ENCODE measurements at regions not wholly inside any gene's neighbourhood (a gene's known extent, or its start where the extent isn't known, plus 50 kb on each side); places are given as distances from the start of the nearest gene placed in this dataset.
"Not testable (repeated sequence)": the region's sequence is repeated elsewhere in the genome, so short reads cannot be mapped to it uniquely, and the experiment has no call there.

- no peaks in the 10 kb centered on the region for H3K36me3 ChIP-seq (ENCODE audit: control insufficient read depth, insufficient read depth, low read length)
- no peak overlapping the region for H3K4me3 ChIP-seq (ENCODE audit: low read depth, low read length)
- no peaks in the 10 kb centered on the region for H3K27me3 ChIP-seq (ENCODE audit: control insufficient read depth, insufficient read depth, low read length)
- DNase-seq (ENCODE audit: low read depth), result no peak
- TF ChIP-seq CTCF (IDR thresholded peaks at IDR 0.05; ENCODE audit: insufficient read depth, low read length, poor library complexity, severe bottlenecking), result no peak
Observed at GRCh38 chr15:38843736-38844590, 279.3 kb upstream of the RASGRP1 start.

GRCh38 chr15:38844736-38845135, 280.1 kb upstream of the RASGRP1 start:
- Histone ChIP-seq H3K36me3 (ENCODE audit: control insufficient read depth, insufficient read depth, low read length) (no peaks in the 10 kb centered on the region), H3K4me3 (ENCODE audit: low read depth, low read length) (no peak overlapping the region), H3K27me3 (ENCODE audit: control insufficient read depth, insufficient read depth, low read length) (no peaks in the 10 kb centered on the region)
- no peak for DNase-seq (ENCODE audit: low read depth)
- TF ChIP-seq CTCF (IDR thresholded peaks at IDR 0.05; ENCODE audit: insufficient read depth, low read length, poor library complexity, severe bottlenecking), result no peak

GRCh38 chr15:38846346-38846745, 281.7 kb upstream of the RASGRP1 start:
- no peak overlapping the region for H3K4me3 ChIP-seq (ENCODE audit: low read depth, low read length)
- H3K27me3 ChIP-seq (ENCODE audit: control insufficient read depth, insufficient read depth, low read length), result no peaks in the 10 kb centered on the region
- no peaks in the 10 kb centered on the region for H3K36me3 ChIP-seq (ENCODE audit: control insufficient read depth, insufficient read depth, low read length)
- DNase-seq (ENCODE audit: low read depth), result no peak
- TF ChIP-seq CTCF (IDR thresholded peaks at IDR 0.05; ENCODE audit: insufficient read depth, low read length, poor library complexity, severe bottlenecking), result no peak

GRCh38 chr15:38847666-38848065, 283.1 kb upstream of the RASGRP1 start:
- H3K4me3 ChIP-seq (ENCODE audit: low read depth, low read length), result no peak overlapping the region
- no peak for DNase-seq (ENCODE audit: low read depth)
- no peak for TF ChIP-seq CTCF (IDR thresholded peaks at IDR 0.05; ENCODE audit: insufficient read depth, low read length, poor library complexity, severe bottlenecking)
- no peaks in the 10 kb centered on the region for H3K36me3 ChIP-seq (ENCODE audit: control insufficient read depth, insufficient read depth, low read length)
- no peaks in the 10 kb centered on the region for H3K27me3 ChIP-seq (ENCODE audit: control insufficient read depth, insufficient read depth, low read length)

- H3K4me3 ChIP-seq (ENCODE audit: low read depth, low read length), result no peak overlapping the region
- no peak for DNase-seq (ENCODE audit: low read depth)
- H3K36me3 ChIP-seq (ENCODE audit: control insufficient read depth, insufficient read depth, low read length), result no peaks in the 10 kb centered on the region
- TF ChIP-seq CTCF (IDR thresholded peaks at IDR 0.05; ENCODE audit: insufficient read depth, low read length, poor library complexity, severe bottlenecking), result no peak
- H3K27me3 ChIP-seq (ENCODE audit: control insufficient read depth, insufficient read depth, low read length), result no peaks in the 10 kb centered on the region
Observed at GRCh38 chr15:38849046-38849445, 284.4 kb upstream of the RASGRP1 start.

GRCh38 chr15:38852188-38852587, 287.6 kb upstream of the RASGRP1 start:
- H3K27me3 ChIP-seq (ENCODE audit: control insufficient read depth, insufficient read depth, low read length); DNase-seq (ENCODE audit: low read depth); H3K4me3 ChIP-seq (ENCODE audit: low read depth, low read length); H3K36me3 ChIP-seq (ENCODE audit: control insufficient read depth, insufficient read depth, low read length): not testable (repeated sequence)

All from kidney epithelial cell (primary cell).